ENCODE measurements at regions not wholly inside any gene's neighbourhood (a gene's known extent, or its start where the extent isn't known, plus 50 kb on each side); places are given as distances from the start of the nearest gene placed in this dataset.

- no peak overlapping the region for H2AFZ ChIP-seq (ENCODE audit: low read length)
Measured at GRCh38 chr3:68402235-68402918, 530.0 kb downstream of the TAFA4 start.

GRCh38 chr3:68378631-68379030 is 553.7 kb downstream of the TAFA4 start:
- Histone ChIP-seq H3K27me3 (ENCODE audit: insufficient read depth, low read length, poor library complexity, severe bottlenecking) (no peaks in the 10 kb centered on the region), H3K9ac (ENCODE audit: low read depth, low read length, poor library complexity, severe bottlenecking) (no peak overlapping the region), H3F3A (ENCODE audit: low read depth) (no peaks in the 10 kb centered on the region), H3K9me2 (replicated peaks; ENCODE audit: low read depth, low read length) (no peaks in the 10 kb centered on the region), H3K4me3 (ENCODE audit: low read length, poor library complexity, severe bottlenecking) (no peak overlapping the region), H3K36me3 (ENCODE audit: insufficient read depth, low read length) (no peaks in the 10 kb centered on the region), H4K20me1 (ENCODE audit: insufficient read depth, low read length, poor library complexity, severe bottlenecking) (no peaks in the 10 kb centered on the region), H3K79me2 (ENCODE audit: insufficient read depth, low read length) (no peaks in the 10 kb centered on the region), H2AFZ (ENCODE audit: low read length) (no peak overlapping the region), H3K4me1 (ENCODE audit: insufficient read depth, low read length, poor library complexity, severe bottlenecking) (no peaks in the 10 kb centered on the region), H3K9me3 (ENCODE audit: insufficient read depth, low read depth, low read length) (no peaks in the 10 kb centered on the region; the same call in 1 of the 2 replicates), H3K4me2 (ENCODE audit: low read depth, low read length, poor library complexity, severe bottlenecking) (no peak overlapping the region)
- TF ChIP-seq EZH2phosphoT487 (IDR thresholded peaks at IDR 0.05; ENCODE audit: borderline replicate concordance) (no peak), CTCF (conservative IDR thresholded peaks at IDR 0.05; ENCODE audit: low read length) (no peak)

More at GRCh38 chr3:68402235-68402918, 530.0 kb downstream of the TAFA4 start:
- Histone ChIP-seq H3K9me2 (replicated peaks; ENCODE audit: low read depth, low read length) (no peaks in the 10 kb centered on the region), H3F3A (ENCODE audit: low read depth) (no peaks in the 10 kb centered on the region), H3K36me3 (ENCODE audit: insufficient read depth, low read length) (no peaks in the 10 kb centered on the region), H3K9ac (ENCODE audit: low read depth, low read length, poor library complexity, severe bottlenecking) (no peak overlapping the region), H3K4me2 (ENCODE audit: low read depth, low read length, poor library complexity, severe bottlenecking) (no peak overlapping the region), H3K27me3 (ENCODE audit: insufficient read depth, low read length, poor library complexity, severe bottlenecking) (no peaks in the 10 kb centered on the region), H3K4me1 (ENCODE audit: insufficient read depth, low read length, poor library complexity, severe bottlenecking) (no peaks in the 10 kb centered on the region), H3K9me3 (ENCODE audit: insufficient read depth, low read depth, low read length) (no peaks in the 10 kb centered on the region; the same call in 1 of the 2 replicates), H3K79me2 (ENCODE audit: insufficient read depth, low read length) (no peaks in the 10 kb centered on the region), H3K4me3 (ENCODE audit: low read length, poor library complexity, severe bottlenecking) (no peak overlapping the region), H4K20me1 (ENCODE audit: insufficient read depth, low read length, poor library complexity, severe bottlenecking) (no peaks in the 10 kb centered on the region)
- TF ChIP-seq EZH2phosphoT487 (IDR thresholded peaks at IDR 0.05; ENCODE audit: borderline replicate concordance) (no peak), CTCF (conservative IDR thresholded peaks at IDR 0.05; ENCODE audit: low read length) (no peak)

- no peaks in the 10 kb centered on the region for H3K36me3 ChIP-seq (ENCODE audit: insufficient read depth, low read length)
- no peak overlapping the region for H2AFZ ChIP-seq (ENCODE audit: low read length)
- no peaks in the 10 kb centered on the region; the same call in 1 of the 2 replicates for H3K9me3 ChIP-seq (ENCODE audit: insufficient read depth, low read depth, low read length)
- no peak overlapping the region for H3K4me2 ChIP-seq (ENCODE audit: low read depth, low read length, poor library complexity, severe bottlenecking)
- no peaks in the 10 kb centered on the region for H4K20me1 ChIP-seq (ENCODE audit: insufficient read depth, low read length, poor library complexity, severe bottlenecking)
- no peak overlapping the region for H3K9ac ChIP-seq (ENCODE audit: low read depth, low read length, poor library complexity, severe bottlenecking)
- H3K4me3 ChIP-seq (ENCODE audit: low read length, poor library complexity, severe bottlenecking): no peak overlapping the region
- no peaks in the 10 kb centered on the region for H3K27me3 ChIP-seq (ENCODE audit: insufficient read depth, low read length, poor library complexity, severe bottlenecking)
- H3K9me2 ChIP-seq (replicated peaks; ENCODE audit: low read depth, low read length): no peaks in the 10 kb centered on the region
- TF ChIP-seq CTCF (conservative IDR thresholded peaks at IDR 0.05; ENCODE audit: low read length) (no peak), EZH2phosphoT487 (IDR thresholded peaks at IDR 0.05; ENCODE audit: borderline replicate concordance) (no peak)
- no peaks in the 10 kb centered on the region for H3F3A ChIP-seq (ENCODE audit: low read depth)
- no peaks in the 10 kb centered on the region for H3K79me2 ChIP-seq (ENCODE audit: insufficient read depth, low read length)
- H3K4me1 ChIP-seq (ENCODE audit: insufficient read depth, low read length, poor library complexity, severe bottlenecking): no peaks in the 10 kb centered on the region
Measured at GRCh38 chr3:68373727-68374126, 558.6 kb downstream of the TAFA4 start.
